WERI-Rb-1 (cell line): ENCODE measurements at regions not wholly inside any gene's neighbourhood (a gene's known extent, or its start where the extent isn't known, plus 50 kb on each side); places are given as distances from the start of the nearest gene placed in this dataset.

Source experiments
- DNase-seq: peaks from one replicate; pipeline ENCODE4 v3.0.0-alpha.2; 2020
- H3K27ac ChIP-seq: fragments of 250-450 bp; sonication (Bioruptor Pico); 2 replicates; pipeline ENCODE4 v1.5.1; 2020; ENCODE audit warnings: mild to moderate bottlenecking, moderate library complexity
- H3K27me3 ChIP-seq: fragments of 250-450 bp; sonication (Bioruptor Pico); 2 replicates; pipeline ENCODE4 v1.5.1; 2021; ENCODE audit warnings: mild to moderate bottlenecking, low read depth, moderate library complexity; ENCODE audit not compliant: insufficient read depth, severe bottlenecking
- H3K36me3 ChIP-seq: fragments of 250-450 bp; sonication (Bioruptor Pico); 2 replicates; pipeline ENCODE4 v1.5.1; 2020; ENCODE audit warnings: mild to moderate bottlenecking, moderate library complexity
- H3K4me3 ChIP-seq: 2 replicates; pipeline ENCODE4 v1.5.1; 2011; ENCODE audit warnings: low read depth, mild to moderate bottlenecking, control low read depth, low read length
- H3K9me3 ChIP-seq: fragments of 250-450 bp; sonication (Bioruptor Pico); 2 replicates; pipeline ENCODE4 v1.5.1; 2021; ENCODE audit warnings: mild to moderate bottlenecking, moderate library complexity; ENCODE audit not compliant: severe bottlenecking
- TF ChIP-seq, protein P1 (sequence below): IDR thresholded peaks from 2 replicates; pipeline ENCODE4 v1.5.1; 2011; ENCODE audit warnings: low read depth, mild to moderate bottlenecking, control low read depth, inconsistent platforms, low read length

DNA sequence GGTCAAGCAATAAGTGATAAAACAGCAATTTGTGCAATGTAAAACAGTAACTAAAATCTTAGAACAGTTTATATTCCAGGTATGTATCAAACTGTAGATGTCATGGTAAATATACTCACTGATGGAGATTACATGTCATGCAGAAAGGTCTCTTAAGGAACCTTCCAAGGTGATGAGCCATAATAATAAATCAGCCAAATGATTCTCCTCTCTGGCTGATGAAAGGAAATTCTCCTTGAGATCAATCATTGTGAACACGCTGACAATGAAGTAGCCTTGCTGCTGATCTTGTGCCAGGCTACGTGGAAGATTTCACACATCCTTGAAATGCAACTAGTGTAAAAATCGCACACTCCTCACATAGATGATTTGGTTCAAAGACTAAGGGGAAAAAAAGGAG is 392.5 kb upstream of the CDH7 start:
- TF ChIP-seq, protein P1, sequence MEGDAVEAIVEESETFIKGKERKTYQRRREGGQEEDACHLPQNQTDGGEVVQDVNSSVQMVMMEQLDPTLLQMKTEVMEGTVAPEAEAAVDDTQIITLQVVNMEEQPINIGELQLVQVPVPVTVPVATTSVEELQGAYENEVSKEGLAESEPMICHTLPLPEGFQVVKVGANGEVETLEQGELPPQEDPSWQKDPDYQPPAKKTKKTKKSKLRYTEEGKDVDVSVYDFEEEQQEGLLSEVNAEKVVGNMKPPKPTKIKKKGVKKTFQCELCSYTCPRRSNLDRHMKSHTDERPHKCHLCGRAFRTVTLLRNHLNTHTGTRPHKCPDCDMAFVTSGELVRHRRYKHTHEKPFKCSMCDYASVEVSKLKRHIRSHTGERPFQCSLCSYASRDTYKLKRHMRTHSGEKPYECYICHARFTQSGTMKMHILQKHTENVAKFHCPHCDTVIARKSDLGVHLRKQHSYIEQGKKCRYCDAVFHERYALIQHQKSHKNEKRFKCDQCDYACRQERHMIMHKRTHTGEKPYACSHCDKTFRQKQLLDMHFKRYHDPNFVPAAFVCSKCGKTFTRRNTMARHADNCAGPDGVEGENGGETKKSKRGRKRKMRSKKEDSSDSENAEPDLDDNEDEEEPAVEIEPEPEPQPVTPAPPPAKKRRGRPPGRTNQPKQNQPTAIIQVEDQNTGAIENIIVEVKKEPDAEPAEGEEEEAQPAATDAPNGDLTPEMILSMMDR = no peak
- Histone ChIP-seq H3K36me3 (no peaks in the 10 kb centered on the region), H3K4me3 (no peak overlapping the region), H3K27me3 (no peaks in the 10 kb centered on the region), H3K9me3 (no peaks in the 10 kb centered on the region), H3K27ac (no peak overlapping the region)
- DNase-seq = no peak

DNA sequence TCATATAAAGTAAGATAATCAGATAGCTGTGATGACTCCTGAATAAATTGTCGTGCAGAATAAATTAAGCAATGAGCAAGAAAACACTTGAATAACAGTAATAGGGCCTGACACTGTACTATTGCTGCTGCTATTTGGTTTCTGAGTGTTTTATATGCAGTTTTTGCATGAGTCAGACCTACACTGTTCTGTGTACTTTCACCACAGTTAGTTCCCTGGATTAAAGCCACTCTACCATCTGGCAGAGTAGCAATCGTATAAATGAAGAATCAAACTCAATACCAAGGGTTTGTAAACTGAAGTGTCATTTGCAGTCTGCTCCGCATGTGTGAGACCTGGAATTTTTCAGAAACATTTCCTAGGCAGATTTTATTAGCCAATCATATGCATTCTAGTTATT is 398.6 kb upstream of the CDH7 start:
- H3K27me3 ChIP-seq = no peaks in the 10 kb centered on the region
- TF ChIP-seq, protein P1 = no peak
- DNase-seq = no peak
- H3K9me3 ChIP-seq = no peaks in the 10 kb centered on the region
- H3K4me3 ChIP-seq = no peak overlapping the region
- H3K36me3 ChIP-seq = no peaks in the 10 kb centered on the region
- no peak overlapping the region for H3K27ac ChIP-seq

DNA sequence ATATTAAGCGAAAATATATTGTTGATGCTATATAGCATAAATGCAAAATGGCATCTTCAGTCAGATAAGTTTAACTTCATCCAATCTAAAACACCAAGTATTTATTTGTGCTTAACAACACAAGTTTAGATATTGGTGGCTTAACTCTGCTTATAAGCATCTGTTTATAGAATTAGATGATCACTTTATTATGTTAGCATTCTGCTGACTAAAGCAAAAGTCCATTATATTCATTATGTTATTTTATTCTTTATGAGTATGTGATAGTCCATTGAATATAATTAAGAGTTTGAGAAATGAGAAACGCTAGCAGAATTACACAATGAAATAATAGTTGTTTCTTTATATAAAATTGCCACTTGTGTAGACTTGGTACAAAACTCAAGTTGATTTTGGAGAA is 401.2 kb upstream of the CDH7 start:
- Histone ChIP-seq H3K4me3 (no peak overlapping the region), H3K27me3 (no peaks in the 10 kb centered on the region), H3K27ac (no peak overlapping the region), H3K9me3 (no peaks in the 10 kb centered on the region), H3K36me3 (no peaks in the 10 kb centered on the region)
- TF ChIP-seq, protein P1 = no peak
- DNase-seq = no peak

DNA sequence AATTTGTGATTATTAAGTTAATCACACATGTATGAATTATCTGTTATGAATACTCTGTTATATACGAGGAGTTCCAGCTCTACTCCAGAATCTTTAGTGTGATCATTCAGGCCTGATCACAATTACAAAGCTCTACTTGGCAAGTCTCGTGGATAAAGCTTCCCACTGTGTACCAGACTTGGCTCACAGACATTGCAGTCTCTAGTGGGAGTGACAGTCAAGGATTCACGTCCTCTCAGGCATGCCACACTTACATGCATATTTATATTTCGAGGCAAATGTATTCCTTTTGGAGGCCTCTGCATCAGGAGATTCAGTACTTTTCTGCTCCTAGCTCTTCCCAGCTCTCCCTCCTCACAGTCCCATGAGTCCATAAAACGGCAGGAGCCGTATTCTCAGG is 403.4 kb upstream of the CDH7 start:
- no peak for DNase-seq
- H3K27me3 ChIP-seq = no peaks in the 10 kb centered on the region
- no peaks in the 10 kb centered on the region for H3K36me3 ChIP-seq
- no peak overlapping the region for H3K27ac ChIP-seq
- H3K9me3 ChIP-seq = no peaks in the 10 kb centered on the region
- TF ChIP-seq, protein P1 = no peak
- H3K4me3 ChIP-seq = no peak overlapping the region

DNA sequence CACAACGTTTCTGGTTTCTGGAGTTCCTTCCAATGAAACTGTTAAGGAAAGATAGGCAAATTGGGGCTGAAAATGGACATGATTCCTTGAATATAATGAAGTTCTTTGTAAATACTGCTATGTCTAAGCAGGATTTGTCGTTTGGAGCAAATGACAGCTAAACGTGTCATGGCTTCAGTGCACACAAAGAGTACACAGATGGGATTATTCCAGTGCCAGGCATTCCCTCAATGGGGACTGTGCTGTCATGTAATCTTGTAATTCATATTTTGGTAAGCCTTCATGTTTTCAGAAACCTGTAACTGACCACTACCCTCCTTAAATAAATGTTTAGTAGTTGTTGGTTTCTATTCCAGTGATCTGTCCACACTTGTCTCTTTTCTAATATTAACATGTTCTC is 404.7 kb upstream of the CDH7 start:
- Histone ChIP-seq H3K27me3 (no peaks in the 10 kb centered on the region), H3K9me3 (no peaks in the 10 kb centered on the region), H3K36me3 (no peaks in the 10 kb centered on the region), H3K27ac (no peak overlapping the region), H3K4me3 (no peak overlapping the region)
- DNase-seq = no peak
- TF ChIP-seq, protein P1 = no peak

GRCh38 chr18:65343571-65343970 is 407.2 kb upstream of the CDH7 start:
- H3K36me3 ChIP-seq = no peaks in the 10 kb centered on the region
- H3K27ac ChIP-seq = no peak overlapping the region
- no peaks in the 10 kb centered on the region for H3K27me3 ChIP-seq
- TF ChIP-seq, protein P1 = no peak
- DNase-seq = no peak
- H3K9me3 ChIP-seq = no peaks in the 10 kb centered on the region
- H3K4me3 ChIP-seq = no peak overlapping the region
